SU-DHL-6 (cell line): ENCODE measurements at regions not wholly inside any gene's neighbourhood (a gene's known extent, or its start where the extent isn't known, plus 50 kb on each side); places are given as distances from the start of the nearest gene placed in this dataset.

Experiments
- EZH2phosphoT487 ChIP-seq: fragments of 200-600 bp; sonication (generic), shearing (Covaris generic); conservative IDR thresholded peaks from 2 replicates; pipeline ENCODE4 v1.6.1; 2018; ENCODE audit warnings: mild to moderate bottlenecking, antibody characterized with exemption, low read length, moderate library complexity, mixed read lengths
- TF ChIP-seq, protein P1 (sequence below): fragments of 200-600 bp; sonication (generic); IDR thresholded peaks from one replicate; pipeline ENCODE4 v1.5.1; 2017; ENCODE audit warnings: antibody characterized with exemption, mild to moderate bottlenecking, low read length, moderate library complexity; ENCODE audit not compliant: insufficient read depth, poor library complexity, severe bottlenecking

- TF ChIP-seq, protein P1, sequence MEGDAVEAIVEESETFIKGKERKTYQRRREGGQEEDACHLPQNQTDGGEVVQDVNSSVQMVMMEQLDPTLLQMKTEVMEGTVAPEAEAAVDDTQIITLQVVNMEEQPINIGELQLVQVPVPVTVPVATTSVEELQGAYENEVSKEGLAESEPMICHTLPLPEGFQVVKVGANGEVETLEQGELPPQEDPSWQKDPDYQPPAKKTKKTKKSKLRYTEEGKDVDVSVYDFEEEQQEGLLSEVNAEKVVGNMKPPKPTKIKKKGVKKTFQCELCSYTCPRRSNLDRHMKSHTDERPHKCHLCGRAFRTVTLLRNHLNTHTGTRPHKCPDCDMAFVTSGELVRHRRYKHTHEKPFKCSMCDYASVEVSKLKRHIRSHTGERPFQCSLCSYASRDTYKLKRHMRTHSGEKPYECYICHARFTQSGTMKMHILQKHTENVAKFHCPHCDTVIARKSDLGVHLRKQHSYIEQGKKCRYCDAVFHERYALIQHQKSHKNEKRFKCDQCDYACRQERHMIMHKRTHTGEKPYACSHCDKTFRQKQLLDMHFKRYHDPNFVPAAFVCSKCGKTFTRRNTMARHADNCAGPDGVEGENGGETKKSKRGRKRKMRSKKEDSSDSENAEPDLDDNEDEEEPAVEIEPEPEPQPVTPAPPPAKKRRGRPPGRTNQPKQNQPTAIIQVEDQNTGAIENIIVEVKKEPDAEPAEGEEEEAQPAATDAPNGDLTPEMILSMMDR = no peak
- no peak for TF ChIP-seq EZH2phosphoT487
Observed at GRCh38 chr15:97866959-97867358, 93.5 kb upstream of the ARRDC4 start.
